Neural cell (in vitro differentiated cells): ENCODE measurements at regions not wholly inside any gene's neighbourhood (a gene's known extent, or its start where the extent isn't known, plus 50 kb on each side); places are given as distances from the start of the nearest gene placed in this dataset.

Experiments
- H2AFZ ChIP-seq: fragments of 200-600, 300-800 bp; sonication (generic), shearing (Covaris generic); 2 replicates; pipeline ENCODE4 v1.6.0; 2014; ENCODE audit warnings: low read depth, mild to moderate bottlenecking, antibody characterized with exemption, low read length, moderate library complexity
- H3F3A ChIP-seq: fragments of 200-600 bp; shearing (Covaris generic); 2 replicates; pipeline ENCODE4 v1.6.1; 2016; ENCODE audit warnings: mild to moderate bottlenecking, moderate library complexity, mixed read lengths, antibody characterized with exemption, low read length; ENCODE audit not compliant: insufficient read depth, poor library complexity, severe bottlenecking
- H3K27ac ChIP-seq: fragments of 200-600, 300-800 bp; sonication (generic), shearing (Covaris generic); 2 replicates; pipeline ENCODE4 v1.5.1; 2014; ENCODE audit warnings: mild to moderate bottlenecking, low read length, moderate library complexity
- H3K27me3 ChIP-seq: fragments of 300-800, 200-600 bp; sonication (generic), shearing (Covaris generic); 2 replicates; pipeline ENCODE4 v1.6.0; 2014; ENCODE audit warnings: mild to moderate bottlenecking, low read depth, low read length, moderate library complexity; ENCODE audit not compliant: insufficient read depth
- H3K36me3 ChIP-seq: fragments of 300-800, 200-600 bp; sonication (generic), shearing (Covaris generic); 2 replicates; pipeline ENCODE4 v1.5.1; 2014; ENCODE audit warnings: mild to moderate bottlenecking, antibody characterized with exemption, low read length, moderate library complexity; ENCODE audit not compliant: insufficient read depth
- H3K4me2 ChIP-seq: fragments of 300-800, 200-600 bp; sonication (generic), shearing (Covaris generic); 2 replicates; pipeline ENCODE4 v1.6.0; 2014; ENCODE audit warnings: mild to moderate bottlenecking, low read length
- H3K4me3 ChIP-seq: fragments of 300-800, 200-600 bp; sonication (generic), shearing (Covaris generic); 2 replicates; pipeline ENCODE4 v1.5.1; 2014; ENCODE audit warnings: mild to moderate bottlenecking, low read length, moderate library complexity
- H3K79me2 ChIP-seq: fragments of 200-600 bp; shearing (Covaris generic); replicated peaks from 2 replicates; pipeline ENCODE4 v1.6.0; 2014; ENCODE audit warnings: mild to moderate bottlenecking, low read length, moderate library complexity; ENCODE audit not compliant: insufficient read depth
- H3K9ac ChIP-seq: fragments of 300-800, 200-600 bp; sonication (generic), shearing (Covaris generic); 2 replicates; pipeline ENCODE4 v1.6.1; 2016; ENCODE audit warnings: mild to moderate bottlenecking, low read length, mixed read lengths
- H3K9me2 ChIP-seq: fragments of 200-600 bp; shearing (Covaris generic); 2 replicates; pipeline ENCODE4 v1.6.1; 2016; ENCODE audit warnings: mild to moderate bottlenecking, low read length, mixed read lengths; ENCODE audit not compliant: insufficient read depth
- H3K9me3 ChIP-seq: fragments of 200-600, 300-800 bp; sonication (generic), shearing (Covaris generic); 2 replicates; pipeline ENCODE4 v1.6.1; 2016; ENCODE audit warnings: mild to moderate bottlenecking, mixed run types, low read length, moderate library complexity, mixed read lengths
- H4K20me1 ChIP-seq: fragments of 200-600 bp; shearing (Covaris generic); 2 replicates; pipeline ENCODE4 v1.6.1; 2016; ENCODE audit warnings: mild to moderate bottlenecking, mixed run types; ENCODE audit not compliant: insufficient read depth
- EP300 ChIP-seq: fragments of 450-650 bp; conservative IDR thresholded peaks from 2 replicates; pipeline ENCODE4 v1.6.1; 2014; ENCODE audit warnings: antibody characterized with exemption, mild to moderate bottlenecking, moderate library complexity; ENCODE audit not compliant: poor library complexity, severe bottlenecking
- EZH2 ChIP-seq: fragments of 200-600, 300-800 bp; shearing (Covaris generic), sonication (generic); IDR thresholded peaks from 2 replicates; pipeline ENCODE4 v1.6.1; 2014; ENCODE audit warnings: antibody characterized with exemption, low read length, borderline replicate concordance, mild to moderate bottlenecking; ENCODE audit not compliant: insufficient read depth, poor library complexity, severe bottlenecking
- MXI1 ChIP-seq: fragments of 450-650 bp; conservative IDR thresholded peaks from 2 replicates; pipeline ENCODE4 v1.6.1; 2014; ENCODE audit warnings: antibody characterized with exemption, mild to moderate bottlenecking; ENCODE audit not compliant: poor library complexity, severe bottlenecking
- POLR2AphosphoS5 ChIP-seq: IDR thresholded peaks from 2 replicates; pipeline ENCODE4 v1.6.1; 2012
- RAD21 ChIP-seq: fragments of 450-650 bp; conservative IDR thresholded peaks from 2 replicates; pipeline ENCODE4 v1.6.1; 2014; ENCODE audit warnings: antibody characterized with exemption, mild to moderate bottlenecking, moderate library complexity
- SMC3 ChIP-seq: fragments of 450-650 bp; conservative IDR thresholded peaks from 2 replicates; pipeline ENCODE4 v1.6.1; 2014; ENCODE audit warnings: antibody characterized with exemption, mild to moderate bottlenecking, moderate library complexity; ENCODE audit not compliant: poor library complexity
- TAF1 ChIP-seq: IDR thresholded peaks from 2 replicates; pipeline ENCODE4 v1.6.1; 2012; ENCODE audit warnings: low read depth
- TF ChIP-seq, protein P1 (sequence below): fragments of 450-650 bp; IDR thresholded peaks from 2 replicates; pipeline ENCODE4 v1.5.1; 2014; ENCODE audit warnings: antibody characterized with exemption, mild to moderate bottlenecking, moderate library complexity; ENCODE audit not compliant: poor library complexity, severe bottlenecking
- TF ChIP-seq, protein P2 (sequence below): IDR thresholded peaks from 2 replicates; pipeline ENCODE4 v1.6.1; 2012; ENCODE audit warnings: borderline replicate concordance

DNA sequence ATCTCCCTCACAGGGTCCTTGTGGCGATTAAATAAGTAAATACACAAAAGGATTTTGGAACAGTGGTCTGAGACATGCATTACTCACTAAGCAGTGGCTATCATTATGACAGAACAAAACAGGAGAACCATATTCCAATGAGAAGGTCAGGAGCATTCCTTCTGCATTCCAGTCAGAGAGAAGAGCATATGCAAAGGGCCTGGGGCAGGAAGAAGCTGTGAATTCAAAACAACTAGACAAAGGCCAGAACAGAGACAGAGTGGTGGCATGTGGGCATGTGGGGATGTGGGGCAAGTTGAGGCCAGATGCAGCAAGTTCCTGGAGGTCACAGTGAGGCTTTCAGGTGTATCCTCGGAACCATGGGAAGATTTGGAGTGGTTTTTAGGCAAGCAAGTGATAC, 70.1 kb upstream of the VRK1 start:
- H3K4me2 ChIP-seq: no peak overlapping the region
- no peaks in the 10 kb centered on the region for H3K79me2 ChIP-seq
- no peaks in the 10 kb centered on the region for H3K27me3 ChIP-seq
- H4K20me1 ChIP-seq: no peaks in the 10 kb centered on the region
- no peak overlapping the region for H2AFZ ChIP-seq
- no peak overlapping the region for H3K4me3 ChIP-seq
- H3K9ac ChIP-seq: no peak overlapping the region
- no peaks in the 10 kb centered on the region for H3K9me3 ChIP-seq
- H3F3A ChIP-seq: no peaks in the 10 kb centered on the region
- TF ChIP-seq EP300 (no peak), RAD21 (no peak), EZH2 (no peak), TAF1 (no peak), MXI1 (no peak), POLR2AphosphoS5 (no peak), SMC3 (no peak)
- TF ChIP-seq, protein P1, sequence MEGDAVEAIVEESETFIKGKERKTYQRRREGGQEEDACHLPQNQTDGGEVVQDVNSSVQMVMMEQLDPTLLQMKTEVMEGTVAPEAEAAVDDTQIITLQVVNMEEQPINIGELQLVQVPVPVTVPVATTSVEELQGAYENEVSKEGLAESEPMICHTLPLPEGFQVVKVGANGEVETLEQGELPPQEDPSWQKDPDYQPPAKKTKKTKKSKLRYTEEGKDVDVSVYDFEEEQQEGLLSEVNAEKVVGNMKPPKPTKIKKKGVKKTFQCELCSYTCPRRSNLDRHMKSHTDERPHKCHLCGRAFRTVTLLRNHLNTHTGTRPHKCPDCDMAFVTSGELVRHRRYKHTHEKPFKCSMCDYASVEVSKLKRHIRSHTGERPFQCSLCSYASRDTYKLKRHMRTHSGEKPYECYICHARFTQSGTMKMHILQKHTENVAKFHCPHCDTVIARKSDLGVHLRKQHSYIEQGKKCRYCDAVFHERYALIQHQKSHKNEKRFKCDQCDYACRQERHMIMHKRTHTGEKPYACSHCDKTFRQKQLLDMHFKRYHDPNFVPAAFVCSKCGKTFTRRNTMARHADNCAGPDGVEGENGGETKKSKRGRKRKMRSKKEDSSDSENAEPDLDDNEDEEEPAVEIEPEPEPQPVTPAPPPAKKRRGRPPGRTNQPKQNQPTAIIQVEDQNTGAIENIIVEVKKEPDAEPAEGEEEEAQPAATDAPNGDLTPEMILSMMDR: no peak
- TF ChIP-seq, protein P2, sequence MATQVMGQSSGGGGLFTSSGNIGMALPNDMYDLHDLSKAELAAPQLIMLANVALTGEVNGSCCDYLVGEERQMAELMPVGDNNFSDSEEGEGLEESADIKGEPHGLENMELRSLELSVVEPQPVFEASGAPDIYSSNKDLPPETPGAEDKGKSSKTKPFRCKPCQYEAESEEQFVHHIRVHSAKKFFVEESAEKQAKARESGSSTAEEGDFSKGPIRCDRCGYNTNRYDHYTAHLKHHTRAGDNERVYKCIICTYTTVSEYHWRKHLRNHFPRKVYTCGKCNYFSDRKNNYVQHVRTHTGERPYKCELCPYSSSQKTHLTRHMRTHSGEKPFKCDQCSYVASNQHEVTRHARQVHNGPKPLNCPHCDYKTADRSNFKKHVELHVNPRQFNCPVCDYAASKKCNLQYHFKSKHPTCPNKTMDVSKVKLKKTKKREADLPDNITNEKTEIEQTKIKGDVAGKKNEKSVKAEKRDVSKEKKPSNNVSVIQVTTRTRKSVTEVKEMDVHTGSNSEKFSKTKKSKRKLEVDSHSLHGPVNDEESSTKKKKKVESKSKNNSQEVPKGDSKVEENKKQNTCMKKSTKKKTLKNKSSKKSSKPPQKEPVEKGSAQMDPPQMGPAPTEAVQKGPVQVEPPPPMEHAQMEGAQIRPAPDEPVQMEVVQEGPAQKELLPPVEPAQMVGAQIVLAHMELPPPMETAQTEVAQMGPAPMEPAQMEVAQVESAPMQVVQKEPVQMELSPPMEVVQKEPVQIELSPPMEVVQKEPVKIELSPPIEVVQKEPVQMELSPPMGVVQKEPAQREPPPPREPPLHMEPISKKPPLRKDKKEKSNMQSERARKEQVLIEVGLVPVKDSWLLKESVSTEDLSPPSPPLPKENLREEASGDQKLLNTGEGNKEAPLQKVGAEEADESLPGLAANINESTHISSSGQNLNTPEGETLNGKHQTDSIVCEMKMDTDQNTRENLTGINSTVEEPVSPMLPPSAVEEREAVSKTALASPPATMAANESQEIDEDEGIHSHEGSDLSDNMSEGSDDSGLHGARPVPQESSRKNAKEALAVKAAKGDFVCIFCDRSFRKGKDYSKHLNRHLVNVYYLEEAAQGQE: no peak
- no peaks in the 10 kb centered on the region for H3K9me2 ChIP-seq
- H3K36me3 ChIP-seq: no peaks in the 10 kb centered on the region
- no peak overlapping the region for H3K27ac ChIP-seq

DNA sequence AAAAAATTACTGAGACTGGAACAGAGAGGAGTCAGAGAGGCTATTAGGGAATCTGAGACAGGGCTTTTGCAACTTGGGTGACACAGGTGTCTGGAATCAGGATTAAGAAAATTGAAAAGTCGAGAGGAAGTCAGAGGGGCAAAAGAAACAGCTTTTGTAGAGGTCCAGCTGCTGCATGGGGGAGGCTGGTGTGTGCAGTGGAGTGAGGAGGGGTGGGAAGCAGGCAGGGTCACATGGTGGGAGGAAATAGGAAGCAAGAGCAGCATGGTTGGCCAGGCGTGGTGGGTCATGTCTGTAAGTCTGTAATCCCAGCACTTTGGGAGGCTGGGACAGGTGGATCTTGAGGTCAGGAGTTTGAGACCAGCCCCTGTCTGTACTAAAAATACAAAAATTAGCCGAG, 69.7 kb upstream of the VRK1 start:
- no peak overlapping the region for H3K4me3 ChIP-seq
- no peaks in the 10 kb centered on the region for H3K27me3 ChIP-seq
- TF ChIP-seq, protein P2: no peak
- TF ChIP-seq POLR2AphosphoS5: no peak
- no peak for TF ChIP-seq RAD21
- no peak for TF ChIP-seq SMC3
- no peak for TF ChIP-seq TAF1
- no peak for TF ChIP-seq MXI1
- no peak for TF ChIP-seq EP300
- TF ChIP-seq, protein P1: no peak
- no peak for TF ChIP-seq EZH2
- no peaks in the 10 kb centered on the region for H3K9me2 ChIP-seq
- H3F3A ChIP-seq: no peaks in the 10 kb centered on the region
- no peak overlapping the region for H3K9ac ChIP-seq
- H3K79me2 ChIP-seq: no peaks in the 10 kb centered on the region
- no peak overlapping the region for H3K27ac ChIP-seq
- no peak overlapping the region for H2AFZ ChIP-seq
- H3K4me2 ChIP-seq: no peak overlapping the region
- no peaks in the 10 kb centered on the region for H3K36me3 ChIP-seq
- no peaks in the 10 kb centered on the region for H3K9me3 ChIP-seq
- H4K20me1 ChIP-seq: no peaks in the 10 kb centered on the region
